ENCODE measurements at regions not wholly inside any gene's neighbourhood (a gene's known extent, or its start where the extent isn't known, plus 50 kb on each side); places are given as distances from the start of the nearest gene placed in this dataset.

DNA sequence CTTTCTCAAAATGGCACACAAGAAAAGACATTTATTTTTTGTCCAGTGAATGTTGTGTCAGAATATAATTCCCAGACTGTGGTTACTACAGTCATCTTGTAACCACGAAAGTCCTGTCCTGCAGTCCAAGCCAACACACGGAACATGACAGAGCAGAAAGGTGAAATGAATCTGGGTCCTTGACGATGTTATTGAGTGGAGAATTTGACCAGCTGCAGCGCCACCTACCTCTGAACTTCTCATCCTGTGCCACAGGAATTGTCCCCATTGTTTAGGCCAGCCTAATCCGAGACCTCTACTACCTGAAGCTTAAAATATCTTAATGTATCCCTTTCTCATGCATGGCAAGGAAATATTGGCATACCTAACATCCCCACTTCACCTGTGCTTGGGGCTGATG, 64.1 kb upstream of the OTX2 start:
- TF ChIP-seq, protein P1, sequence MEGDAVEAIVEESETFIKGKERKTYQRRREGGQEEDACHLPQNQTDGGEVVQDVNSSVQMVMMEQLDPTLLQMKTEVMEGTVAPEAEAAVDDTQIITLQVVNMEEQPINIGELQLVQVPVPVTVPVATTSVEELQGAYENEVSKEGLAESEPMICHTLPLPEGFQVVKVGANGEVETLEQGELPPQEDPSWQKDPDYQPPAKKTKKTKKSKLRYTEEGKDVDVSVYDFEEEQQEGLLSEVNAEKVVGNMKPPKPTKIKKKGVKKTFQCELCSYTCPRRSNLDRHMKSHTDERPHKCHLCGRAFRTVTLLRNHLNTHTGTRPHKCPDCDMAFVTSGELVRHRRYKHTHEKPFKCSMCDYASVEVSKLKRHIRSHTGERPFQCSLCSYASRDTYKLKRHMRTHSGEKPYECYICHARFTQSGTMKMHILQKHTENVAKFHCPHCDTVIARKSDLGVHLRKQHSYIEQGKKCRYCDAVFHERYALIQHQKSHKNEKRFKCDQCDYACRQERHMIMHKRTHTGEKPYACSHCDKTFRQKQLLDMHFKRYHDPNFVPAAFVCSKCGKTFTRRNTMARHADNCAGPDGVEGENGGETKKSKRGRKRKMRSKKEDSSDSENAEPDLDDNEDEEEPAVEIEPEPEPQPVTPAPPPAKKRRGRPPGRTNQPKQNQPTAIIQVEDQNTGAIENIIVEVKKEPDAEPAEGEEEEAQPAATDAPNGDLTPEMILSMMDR (conservative IDR thresholded peaks at IDR 0.05 in 1 of 2, IDR thresholded peaks at IDR 0.05 in 1 of 2; ENCODE audit: extremely low read depth in 1 of 2, insufficient read depth in 1 of 2, low read depth in 1 of 2, low read length in 2 of 2), result peak; percentile 23 to 46
- no peak for TF ChIP-seq EZH2 (IDR thresholded peaks at IDR 0.05; ENCODE audit: borderline replicate concordance, low read length)
